ENCODE measurements at regions not wholly inside any gene's neighbourhood (a gene's known extent, or its start where the extent isn't known, plus 50 kb on each side); places are given as distances from the start of the nearest gene placed in this dataset.
A peak's percentile ranks its signal among the peaks of the same experiment; 100 is the strongest.

DNA sequence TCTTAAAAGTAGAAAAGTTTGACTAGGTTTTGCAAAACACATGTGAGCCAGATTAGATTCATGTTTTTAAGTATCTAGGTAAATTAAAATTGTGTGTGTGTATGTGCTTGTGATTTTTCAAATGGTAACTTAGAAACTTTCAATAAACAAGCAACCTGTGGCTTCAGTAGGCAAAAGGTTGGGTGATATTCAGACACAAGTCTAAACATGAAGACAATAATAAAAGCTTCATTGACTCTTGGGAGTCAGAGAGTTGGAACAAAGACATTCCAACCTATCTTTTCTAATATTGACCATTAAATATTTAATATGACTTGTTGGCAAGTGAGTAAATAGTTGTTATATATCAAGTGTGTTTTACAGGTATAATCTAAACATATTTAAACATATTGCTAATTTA is 1049.6 kb upstream of the ADGRL4 start:
- Mint-ChIP-seq H3K9me3 (peaks cover 23% of the 10 kb centered on the region), H3K36me3 (ENCODE audit: low read depth) (no peaks in the 10 kb centered on the region), H3K4me1 (ENCODE audit: low read depth) (peaks cover 9% of the 10 kb centered on the region; the same call in 1 of the 2 replicates)

DNA sequence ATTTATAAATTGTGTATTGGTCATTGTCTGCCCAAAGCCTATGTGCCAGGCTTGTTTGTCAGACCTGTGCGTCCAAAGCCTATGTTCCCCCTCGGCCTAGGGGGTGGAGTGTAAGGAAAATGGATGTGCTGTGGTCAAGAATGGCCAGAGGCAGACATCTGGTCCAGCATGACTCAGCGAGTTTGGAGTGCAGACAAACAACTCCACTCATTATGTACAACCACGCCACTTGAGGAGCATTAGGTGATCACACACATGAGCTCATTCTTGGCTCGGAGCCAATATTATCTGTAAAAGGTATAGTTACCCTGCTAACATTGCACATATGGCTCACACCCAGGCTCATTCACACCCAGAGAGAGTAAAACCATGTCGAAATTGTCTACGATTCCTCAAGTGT is 1047.6 kb upstream of the ADGRL4 start:
- Mint-ChIP-seq H3K27ac (no peak overlapping the region), H3K9me3 (peaks cover 24% of the 10 kb centered on the region), H3K36me3 (ENCODE audit: low read depth) (no peaks in the 10 kb centered on the region), H3K4me3 (no peak overlapping the region), H3K27me3 (ENCODE audit: insufficient read depth) (no peaks in the 10 kb centered on the region), H3K4me1 (ENCODE audit: low read depth) (no peaks in the 10 kb centered on the region; the same call in 1 of the 2 replicates)
- TF ChIP-seq, protein P1, sequence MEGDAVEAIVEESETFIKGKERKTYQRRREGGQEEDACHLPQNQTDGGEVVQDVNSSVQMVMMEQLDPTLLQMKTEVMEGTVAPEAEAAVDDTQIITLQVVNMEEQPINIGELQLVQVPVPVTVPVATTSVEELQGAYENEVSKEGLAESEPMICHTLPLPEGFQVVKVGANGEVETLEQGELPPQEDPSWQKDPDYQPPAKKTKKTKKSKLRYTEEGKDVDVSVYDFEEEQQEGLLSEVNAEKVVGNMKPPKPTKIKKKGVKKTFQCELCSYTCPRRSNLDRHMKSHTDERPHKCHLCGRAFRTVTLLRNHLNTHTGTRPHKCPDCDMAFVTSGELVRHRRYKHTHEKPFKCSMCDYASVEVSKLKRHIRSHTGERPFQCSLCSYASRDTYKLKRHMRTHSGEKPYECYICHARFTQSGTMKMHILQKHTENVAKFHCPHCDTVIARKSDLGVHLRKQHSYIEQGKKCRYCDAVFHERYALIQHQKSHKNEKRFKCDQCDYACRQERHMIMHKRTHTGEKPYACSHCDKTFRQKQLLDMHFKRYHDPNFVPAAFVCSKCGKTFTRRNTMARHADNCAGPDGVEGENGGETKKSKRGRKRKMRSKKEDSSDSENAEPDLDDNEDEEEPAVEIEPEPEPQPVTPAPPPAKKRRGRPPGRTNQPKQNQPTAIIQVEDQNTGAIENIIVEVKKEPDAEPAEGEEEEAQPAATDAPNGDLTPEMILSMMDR (IDR thresholded peaks at IDR 0.05) = no peak
- peak; percentile 31 for DNase-seq

More for the DNA sequence above, 1049.6 kb upstream of the ADGRL4 start:
- H3K4me3 Mint-ChIP-seq = no peak overlapping the region
- TF ChIP-seq, protein P1 (IDR thresholded peaks at IDR 0.05) = no peak
- H3K27me3 Mint-ChIP-seq (ENCODE audit: insufficient read depth) = no peaks in the 10 kb centered on the region
- no peak for DNase-seq
- no peak overlapping the region for H3K27ac Mint-ChIP-seq

DNA sequence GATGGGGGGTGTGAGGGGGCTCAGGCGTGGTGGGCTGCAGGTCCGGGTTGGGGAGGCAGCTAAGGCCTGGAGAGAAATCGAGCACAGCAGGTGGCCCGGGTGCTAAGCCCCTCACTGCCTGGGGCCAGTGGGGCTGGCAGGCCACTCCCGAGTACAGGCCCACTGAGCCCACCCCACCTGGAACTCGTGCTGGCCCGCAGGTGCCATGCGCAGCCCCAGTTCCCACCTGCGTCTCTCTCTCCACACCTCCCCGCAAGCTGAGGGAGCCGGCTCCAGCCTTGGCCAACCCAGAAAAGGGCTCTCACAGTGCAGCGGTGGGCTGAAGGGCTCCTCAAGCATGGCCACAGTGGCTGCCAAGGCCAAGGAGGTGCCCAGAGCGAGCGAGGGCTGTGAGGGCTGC is 1047.1 kb upstream of the ADGRL4 start:
- no peak overlapping the region for H3K27ac Mint-ChIP-seq
- H3K9me3 Mint-ChIP-seq = peaks cover 24% of the 10 kb centered on the region
- TF ChIP-seq, protein P1 (IDR thresholded peaks at IDR 0.05) = no peak
- no peaks in the 10 kb centered on the region for H3K36me3 Mint-ChIP-seq (ENCODE audit: low read depth)
- H3K4me3 Mint-ChIP-seq = no peak overlapping the region
- H3K27me3 Mint-ChIP-seq (ENCODE audit: insufficient read depth) = no peaks in the 10 kb centered on the region
- DNase-seq = no peak
- no peaks in the 10 kb centered on the region; the same call in 1 of the 2 replicates for H3K4me1 Mint-ChIP-seq (ENCODE audit: low read depth)

DNA sequence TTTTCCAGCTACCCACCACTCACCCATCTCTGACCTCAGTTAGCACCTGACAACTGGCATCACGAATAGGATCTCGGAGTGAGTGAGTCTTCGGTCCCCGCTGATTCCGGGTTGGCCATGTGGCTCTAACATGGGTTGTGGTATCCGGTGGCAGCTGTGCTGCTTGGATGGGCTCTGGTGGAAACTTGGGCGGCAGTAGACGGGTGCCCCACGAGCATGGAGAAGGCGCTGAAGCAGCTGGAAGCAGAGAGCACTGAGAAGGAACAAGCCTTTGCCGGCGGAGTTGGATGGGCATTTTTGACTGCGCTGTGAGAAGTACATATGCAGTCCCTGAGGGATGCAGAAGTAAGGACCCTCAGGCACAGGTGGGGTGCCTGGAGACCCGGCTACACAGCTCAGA is 1044.0 kb upstream of the ADGRL4 start:
- H3K9me3 Mint-ChIP-seq = peaks cover 24% of the 10 kb centered on the region
- TF ChIP-seq, protein P1 (IDR thresholded peaks at IDR 0.05) = no peak
- no peaks in the 10 kb centered on the region; the same call in 1 of the 2 replicates for H3K4me1 Mint-ChIP-seq (ENCODE audit: low read depth)
- H3K27ac Mint-ChIP-seq = no peak overlapping the region
- H3K4me3 Mint-ChIP-seq = no peak overlapping the region
- no peak for DNase-seq
- H3K36me3 Mint-ChIP-seq (ENCODE audit: low read depth) = no peaks in the 10 kb centered on the region
- H3K27me3 Mint-ChIP-seq (ENCODE audit: insufficient read depth) = no peaks in the 10 kb centered on the region

DNA sequence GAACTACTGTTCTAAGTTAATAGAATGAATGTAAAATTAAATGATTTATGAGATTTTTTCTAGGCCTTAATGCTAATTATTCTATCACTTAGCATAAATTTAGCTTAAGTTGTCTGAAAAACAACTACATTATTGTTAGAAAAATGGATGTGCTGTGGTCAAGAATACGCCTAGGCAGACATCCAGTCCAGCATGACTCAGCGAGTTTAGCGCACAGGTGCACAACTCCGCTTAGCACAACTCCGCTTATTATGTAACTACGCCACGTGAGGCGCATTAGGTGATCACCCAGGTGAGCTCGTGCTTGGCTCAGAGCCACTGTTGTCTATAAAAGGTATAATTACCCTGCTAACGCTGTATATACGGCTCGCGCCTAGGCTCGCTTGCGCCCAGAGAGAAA is 1043.6 kb upstream of the ADGRL4 start:
- TF ChIP-seq, protein P1 (IDR thresholded peaks at IDR 0.05) = no peak
- no peak for DNase-seq
- H3K9me3 Mint-ChIP-seq = peaks cover 24% of the 10 kb centered on the region
- H3K27ac Mint-ChIP-seq = no peak overlapping the region
- H3K4me1 Mint-ChIP-seq (ENCODE audit: low read depth) = no peaks in the 10 kb centered on the region; the same call in 1 of the 2 replicates
- no peaks in the 10 kb centered on the region for H3K36me3 Mint-ChIP-seq (ENCODE audit: low read depth)
- no peak overlapping the region for H3K4me3 Mint-ChIP-seq
- no peaks in the 10 kb centered on the region for H3K27me3 Mint-ChIP-seq (ENCODE audit: insufficient read depth)

DNA sequence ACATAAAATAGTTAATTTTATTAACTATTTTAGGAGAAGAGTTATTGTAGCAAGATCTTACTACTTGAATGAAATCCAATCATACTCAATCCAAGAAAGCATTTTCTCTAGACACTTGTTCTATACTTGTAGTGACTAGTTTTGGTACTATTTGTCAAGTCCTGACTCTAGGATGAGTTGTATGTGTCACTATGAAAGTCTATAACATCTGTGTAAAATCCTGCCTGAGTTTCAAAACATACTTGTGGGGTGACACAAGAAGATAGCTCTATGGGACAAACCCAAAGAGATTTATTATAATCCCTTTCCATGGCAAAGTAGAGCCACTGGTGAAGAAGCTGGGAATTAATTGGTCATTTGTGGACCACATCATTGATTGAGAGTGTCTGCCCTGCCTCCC is 1042.2 kb upstream of the ADGRL4 start:
- DNase-seq = no peak
- Mint-ChIP-seq H3K4me3 (no peak overlapping the region), H3K27me3 (ENCODE audit: insufficient read depth) (no peaks in the 10 kb centered on the region), H3K9me3 (peaks cover 17% of the 10 kb centered on the region), H3K36me3 (ENCODE audit: low read depth) (no peaks in the 10 kb centered on the region), H3K4me1 (ENCODE audit: low read depth) (no peaks in the 10 kb centered on the region), H3K27ac (no peak overlapping the region)
- TF ChIP-seq, protein P1 (IDR thresholded peaks at IDR 0.05) = no peak

Measured in HFFc6 (cell line).